A673 (cell line): ENCODE measurements at regions not wholly inside any gene's neighbourhood (a gene's known extent, or its start where the extent isn't known, plus 50 kb on each side); places are given as distances from the start of the nearest gene placed in this dataset.

ENCODE experiments used
- EZH2 ChIP-seq: fragments of 200-600 bp; sonication (generic); IDR thresholded peaks from 2 replicates; pipeline ENCODE4 v1.6.1; 2017; ENCODE audit warnings: borderline replicate concordance, low read depth, mild to moderate bottlenecking, mixed read lengths, antibody characterized with exemption, low read length; ENCODE audit not compliant: poor library complexity, severe bottlenecking
- TF ChIP-seq, protein P1 (sequence below): fragments of 300-800, 200-600 bp; sonication (generic); conservative IDR thresholded peaks from 2 replicates; pipeline ENCODE4 v1.5.1; 2017; ENCODE audit warnings: low read depth, mild to moderate bottlenecking, antibody characterized with exemption, low read length, moderate library complexity, mixed read lengths

DNA sequence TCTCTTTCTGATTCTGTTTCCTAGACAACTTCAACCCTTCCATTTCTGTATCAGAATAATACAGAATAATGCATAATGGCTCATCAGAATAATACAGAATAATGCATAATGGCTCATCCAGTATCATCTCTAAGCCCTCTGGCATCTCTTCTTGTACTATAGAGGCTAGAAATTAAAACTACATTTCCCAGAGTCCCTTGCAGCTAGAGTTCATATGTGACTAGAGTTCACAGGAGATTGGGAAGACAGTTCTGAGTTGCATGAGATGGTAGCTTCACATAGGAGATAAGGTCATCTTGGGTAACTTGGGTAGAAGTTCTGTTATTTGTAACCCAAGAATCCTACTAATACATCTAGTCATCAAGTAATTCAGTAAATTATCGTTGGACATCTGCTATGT lies 122.9 kb upstream of the NRBF2 start:
- TF ChIP-seq, protein P1, sequence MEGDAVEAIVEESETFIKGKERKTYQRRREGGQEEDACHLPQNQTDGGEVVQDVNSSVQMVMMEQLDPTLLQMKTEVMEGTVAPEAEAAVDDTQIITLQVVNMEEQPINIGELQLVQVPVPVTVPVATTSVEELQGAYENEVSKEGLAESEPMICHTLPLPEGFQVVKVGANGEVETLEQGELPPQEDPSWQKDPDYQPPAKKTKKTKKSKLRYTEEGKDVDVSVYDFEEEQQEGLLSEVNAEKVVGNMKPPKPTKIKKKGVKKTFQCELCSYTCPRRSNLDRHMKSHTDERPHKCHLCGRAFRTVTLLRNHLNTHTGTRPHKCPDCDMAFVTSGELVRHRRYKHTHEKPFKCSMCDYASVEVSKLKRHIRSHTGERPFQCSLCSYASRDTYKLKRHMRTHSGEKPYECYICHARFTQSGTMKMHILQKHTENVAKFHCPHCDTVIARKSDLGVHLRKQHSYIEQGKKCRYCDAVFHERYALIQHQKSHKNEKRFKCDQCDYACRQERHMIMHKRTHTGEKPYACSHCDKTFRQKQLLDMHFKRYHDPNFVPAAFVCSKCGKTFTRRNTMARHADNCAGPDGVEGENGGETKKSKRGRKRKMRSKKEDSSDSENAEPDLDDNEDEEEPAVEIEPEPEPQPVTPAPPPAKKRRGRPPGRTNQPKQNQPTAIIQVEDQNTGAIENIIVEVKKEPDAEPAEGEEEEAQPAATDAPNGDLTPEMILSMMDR: no peak
- TF ChIP-seq EZH2: no peak
